SK-N-SH (cell line): ENCODE measurements at regions not wholly inside any gene's neighbourhood (a gene's known extent, or its start where the extent isn't known, plus 50 kb on each side); places are given as distances from the start of the nearest gene placed in this dataset.

Experiments used
- CTCF ChIP-seq: fragments of 200-600 bp; sonication (generic); IDR thresholded peaks from 2 replicates; pipeline ENCODE4 v1.6.1; 2017; ENCODE audit warnings: antibody characterized with exemption, mild to moderate bottlenecking, moderate library complexity
- ELF1 ChIP-seq: IDR thresholded peaks from 2 replicates; pipeline ENCODE4 v1.4.0; 2012
- MAX ChIP-seq: IDR thresholded peaks from 2 replicates; pipeline ENCODE4 v1.4.0; 2012; ENCODE audit warnings: low read depth
- MXI1 ChIP-seq: IDR thresholded peaks from 2 replicates; pipeline ENCODE4 v1.6.1; 2012; ENCODE audit warnings: mild to moderate bottlenecking, low read depth, low read length, improper control_type of control experiment
- POLR2AphosphoS5 ChIP-seq: IDR thresholded peaks from 2 replicates; pipeline ENCODE4 v1.6.1; 2012; ENCODE audit warnings: low read depth, low read length
- TAF1 ChIP-seq: IDR thresholded peaks from 2 replicates; pipeline ENCODE4 v1.6.1; 2012; ENCODE audit warnings: low read depth, mild to moderate bottlenecking, low read length, moderate library complexity, borderline replicate concordance

- TF ChIP-seq MAX (no peak), TAF1 (no peak), CTCF (no peak), MXI1 (no peak), ELF1 (no peak), POLR2AphosphoS5 (no peak)
Observed at GRCh38 chr10:8700689-8701088, 646.2 kb downstream of the GATA3 start.
